Hepatocyte (in vitro differentiated cells): ENCODE measurements at regions not wholly inside any gene's neighbourhood (a gene's known extent, or its start where the extent isn't known, plus 50 kb on each side); places are given as distances from the start of the nearest gene placed in this dataset.
"Not testable (repeated sequence)": the region's sequence is repeated elsewhere in the genome, so short reads cannot be mapped to it uniquely, and the experiment has no call there.

Experiments used
- EZH2 ChIP-seq: fragments of 200-600 bp; sonication (generic); IDR thresholded peaks from 2 replicates; pipeline ENCODE4 v1.6.1; 2016; ENCODE audit warnings: antibody characterized with exemption, mild to moderate bottlenecking, borderline replicate concordance
- EZH2phosphoT487 ChIP-seq: fragments of 200-600 bp; sonication (generic); IDR thresholded peaks from one replicate; pipeline ENCODE4 v1.6.1; 2018; ENCODE audit warnings: antibody characterized with exemption, mild to moderate bottlenecking, low read depth, moderate library complexity; ENCODE audit not compliant: unreplicated experiment, severe bottlenecking
- TF ChIP-seq, protein P1 (sequence below): fragments of 200-600 bp; sonication (generic); IDR thresholded peaks from 2 replicates; pipeline ENCODE4 v1.5.1; 2016; ENCODE audit warnings: antibody characterized with exemption, mild to moderate bottlenecking; ENCODE audit not compliant: poor library complexity

DNA sequence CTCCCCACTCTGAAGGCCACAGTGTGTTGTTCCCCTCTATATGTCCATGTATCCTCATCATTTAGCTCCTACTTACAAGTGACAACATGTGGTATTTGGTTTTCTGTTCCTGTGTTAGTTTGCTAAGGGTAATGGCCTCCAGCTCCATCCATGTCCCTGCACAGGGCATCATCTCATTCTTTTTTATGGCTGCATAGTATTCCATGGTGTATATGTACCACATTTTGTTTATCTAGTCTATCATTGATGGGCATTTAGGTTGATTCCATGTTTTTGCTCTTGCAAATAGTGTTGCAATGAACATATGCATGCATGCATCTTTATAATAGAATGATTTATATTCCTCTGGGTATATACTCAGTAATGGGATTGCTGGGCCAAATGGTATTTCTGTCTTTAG is 135.8 kb upstream of the ELL2 start:
- TF ChIP-seq, protein P1, sequence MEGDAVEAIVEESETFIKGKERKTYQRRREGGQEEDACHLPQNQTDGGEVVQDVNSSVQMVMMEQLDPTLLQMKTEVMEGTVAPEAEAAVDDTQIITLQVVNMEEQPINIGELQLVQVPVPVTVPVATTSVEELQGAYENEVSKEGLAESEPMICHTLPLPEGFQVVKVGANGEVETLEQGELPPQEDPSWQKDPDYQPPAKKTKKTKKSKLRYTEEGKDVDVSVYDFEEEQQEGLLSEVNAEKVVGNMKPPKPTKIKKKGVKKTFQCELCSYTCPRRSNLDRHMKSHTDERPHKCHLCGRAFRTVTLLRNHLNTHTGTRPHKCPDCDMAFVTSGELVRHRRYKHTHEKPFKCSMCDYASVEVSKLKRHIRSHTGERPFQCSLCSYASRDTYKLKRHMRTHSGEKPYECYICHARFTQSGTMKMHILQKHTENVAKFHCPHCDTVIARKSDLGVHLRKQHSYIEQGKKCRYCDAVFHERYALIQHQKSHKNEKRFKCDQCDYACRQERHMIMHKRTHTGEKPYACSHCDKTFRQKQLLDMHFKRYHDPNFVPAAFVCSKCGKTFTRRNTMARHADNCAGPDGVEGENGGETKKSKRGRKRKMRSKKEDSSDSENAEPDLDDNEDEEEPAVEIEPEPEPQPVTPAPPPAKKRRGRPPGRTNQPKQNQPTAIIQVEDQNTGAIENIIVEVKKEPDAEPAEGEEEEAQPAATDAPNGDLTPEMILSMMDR = not testable (repeated sequence)
- not testable (repeated sequence) for TF ChIP-seq EZH2, EZH2phosphoT487
